Esophagus muscularis mucosa (tissue), 4 donors: ENCODE measurements at regions not wholly inside any gene's neighbourhood (a gene's known extent, or its start where the extent isn't known, plus 50 kb on each side); places are given as distances from the start of the nearest gene placed in this dataset.

Experiments
- DNase-seq: peaks from one replicate; pipeline ENCODE4 v3.0.0-alpha.2; 2017; ENCODE audit errors: extremely low spot score
- H3K27ac ChIP-seq, 4 donors: fragments of 200-600 bp; sonication (generic); replicated peaks in 1 of 4; 1 replicate in 3 of 4; 2 replicates in 1 of 4; pipeline ENCODE4 v1.5.1; 2016 to 2019; ENCODE audit warnings: mild to moderate bottlenecking in 1 of 4
- H3K27me3 ChIP-seq, 4 donors: fragments of 200-600 bp; sonication (generic); one replicate each; pipeline versions ENCODE4 v1.5.1 to v1.6.0; 2016 to 2019
- H3K36me3 ChIP-seq, 4 donors: fragments of 200-600 bp; sonication (generic); one replicate each; pipeline ENCODE4 v1.5.1; 2016 to 2019
- H3K4me1 ChIP-seq, 4 donors: fragments of 200-600 bp; sonication (generic); one replicate each; pipeline ENCODE4 v1.5.1; 2016 to 2019
- H3K4me3 ChIP-seq, 4 donors: fragments of 200-600 bp; sonication (generic); 1 replicate in 2 of 4; 2 replicates in 2 of 4; pipeline ENCODE4 v1.5.1; 2016 to 2019; ENCODE audit warnings: mild to moderate bottlenecking in 4 of 4, moderate library complexity in 1 of 4
- H3K9me3 ChIP-seq, 4 donors: fragments of 200-600 bp; sonication (generic); 1 replicate in 3 of 4; 2 replicates in 1 of 4; pipeline ENCODE4 v1.5.1; 2016 to 2019
- CTCF ChIP-seq, 3 experiments: fragments of 200-600 bp in 2 of 3; fragments of 450-650 bp in 1 of 3; sonication (generic) in 2 of 3; IDR thresholded peaks; one replicate each; pipeline ENCODE4 v1.5.1; 2017 to 2019; ENCODE audit warnings: antibody characterized with exemption in 3 of 3, mild to moderate bottlenecking in 2 of 3, moderate library complexity in 1 of 3
- EP300 ChIP-seq: sonication (generic); formaldehyde crosslinking; IDR thresholded peaks from one replicate; pipeline ENCODE4 v1.6.1; 2017; ENCODE audit warnings: antibody characterized with exemption
- POLR2A ChIP-seq: fragments of 450-650 bp; IDR thresholded peaks from one replicate; pipeline ENCODE4 v1.6.1; 2017; ENCODE audit warnings: antibody characterized with exemption, moderate library complexity, mild to moderate bottlenecking, low read depth
- POLR2AphosphoS5 ChIP-seq, 2 donors: sonication (generic); formaldehyde crosslinking; IDR thresholded peaks; one replicate each; pipeline ENCODE4 v1.6.1; 2017; ENCODE audit warnings: antibody characterized with exemption in 2 of 2
- WGBS: methylation state at CpG from one replicate; pipeline ENCODE4 v1.1.5; 2018; 5-methylcytosine and 5-hydroxymethylcytosine counted together
- intact Hi-C: fragments of 100-400 bp; cut with DNase I; formaldehyde crosslinking; loops from one replicate; pipeline ENCODE4 v1.15.1; 2023

GRCh38 chr2:128867936-128868636, 549.4 kb upstream of the HS6ST1 start:
- 80% methylated on average over 7 of the region's 7 CpGs for WGBS
- no peak overlapping the region for H3K4me3 ChIP-seq
- no peaks in the 10 kb centered on the region for H3K9me3 ChIP-seq
- TF ChIP-seq EP300 (no peak), POLR2AphosphoS5 (IDR thresholded peaks at IDR 0.05) (no peak), CTCF (IDR thresholded peaks at IDR 0.05) (no peak), POLR2A (no peak)
- H3K36me3 ChIP-seq, result no peaks in the 10 kb centered on the region
- H3K27me3 ChIP-seq, result peaks cover 0 to 4% (median 0%) of the 10 kb centered on the region in 4 donors
- intact Hi-C loops, result no loop called here
- DNase-seq, result no peak
- no peak overlapping the region for H3K27ac ChIP-seq
- H3K4me1 ChIP-seq, result no peaks in the 10 kb centered on the region

GRCh38 chr2:128868686-128869551, 550.3 kb upstream of the HS6ST1 start:
- DNase-seq, result no peak
- TF ChIP-seq CTCF (IDR thresholded peaks at IDR 0.05), result no peak
- 91% methylated on average over 7 of the region's 7 CpGs for WGBS
- H3K27ac ChIP-seq, result no peak overlapping the region
- intact Hi-C loops, result no loop called here
- H3K9me3 ChIP-seq, result no peaks in the 10 kb centered on the region
- H3K4me1 ChIP-seq, result no peaks in the 10 kb centered on the region
- H3K4me3 ChIP-seq, result no peak overlapping the region
- H3K27me3 ChIP-seq, result peaks cover 0 to 4% (median 0%) of the 10 kb centered on the region in 4 donors
- no peaks in the 10 kb centered on the region for H3K36me3 ChIP-seq

GRCh38 chr2:128874608-128875007, 555.9 kb upstream of the HS6ST1 start:
- WGBS, result 87% methylated on average over 5 of the region's 5 CpGs
- TF ChIP-seq CTCF (IDR thresholded peaks at IDR 0.05) (no peak), EP300 (no peak), POLR2A (no peak), POLR2AphosphoS5 (IDR thresholded peaks at IDR 0.05) (no peak)
- no peaks in the 10 kb centered on the region for H3K36me3 ChIP-seq

GRCh38 chr2:128876986-128877983, 558.6 kb upstream of the HS6ST1 start:
- Histone ChIP-seq H3K27me3 (no peaks in the 10 kb centered on the region), H3K36me3 (no peaks in the 10 kb centered on the region), H3K9me3 (no peaks in the 10 kb centered on the region), H3K4me1 (no peaks in the 10 kb centered on the region), H3K27ac (no peak overlapping the region), H3K4me3 (no peak overlapping the region)
- TF ChIP-seq POLR2AphosphoS5 (IDR thresholded peaks at IDR 0.05) (no peak), EP300 (no peak), CTCF (IDR thresholded peaks at IDR 0.05) (no peak), POLR2A (no peak)
- intact Hi-C loops, result no loop called here
- no peak for DNase-seq
- WGBS, result 70% methylated on average over 6 of the region's 6 CpGs

More at GRCh38 chr2:128874608-128875007, 555.9 kb upstream of the HS6ST1 start:
- Histone ChIP-seq H3K4me1 (no peaks in the 10 kb centered on the region), H3K9me3 (no peaks in the 10 kb centered on the region), H3K27me3 (no peaks in the 10 kb centered on the region), H3K4me3 (no peak overlapping the region), H3K27ac (no peak overlapping the region)
- DNase-seq, result no peak
- intact Hi-C loops, result no loop called here
